Effector memory CD4-positive, alpha-beta T cell (primary cell): ENCODE measurements at regions not wholly inside any gene's neighbourhood (a gene's known extent, or its start where the extent isn't known, plus 50 kb on each side); places are given as distances from the start of the nearest gene placed in this dataset.

Source experiments
- DNase-seq, 3 donors: peaks; one replicate each; pipeline ENCODE4 v3.0.0-alpha.2; 2020
- H3K27ac ChIP-seq: 2 replicates; pipeline ENCODE4 v1.7.0; 2013; ENCODE audit warnings: mild to moderate bottlenecking, low read length, moderate library complexity; ENCODE audit not compliant: insufficient read depth, poor library complexity, severe bottlenecking
- H3K27me3 ChIP-seq: replicated peaks from 2 replicates; pipeline ENCODE4 v1.7.0; 2013; ENCODE audit warnings: mild to moderate bottlenecking, low read length; ENCODE audit not compliant: insufficient read depth, control insufficient read depth, poor library complexity, severe bottlenecking
- H3K36me3 ChIP-seq: 2 replicates; pipeline ENCODE4 v1.7.0; 2013; ENCODE audit warnings: mild to moderate bottlenecking, low read length, moderate library complexity; ENCODE audit not compliant: control insufficient read depth, insufficient read depth
- H3K4me1 ChIP-seq: 2 replicates; pipeline ENCODE4 v1.7.0; 2013; ENCODE audit warnings: low read length, mild to moderate bottlenecking; ENCODE audit not compliant: control insufficient read depth, insufficient read depth, poor library complexity, severe bottlenecking
- H3K4me3 ChIP-seq: 2 replicates; pipeline ENCODE4 v1.7.0; 2013; ENCODE audit warnings: low read length, low read depth, mild to moderate bottlenecking; ENCODE audit not compliant: insufficient read depth, poor library complexity, severe bottlenecking
- H3K9me3 ChIP-seq: 2 replicates; pipeline ENCODE4 v1.7.0; 2013; ENCODE audit warnings: mild to moderate bottlenecking, low read length, moderate library complexity; ENCODE audit not compliant: control insufficient read depth

- no peak overlapping the region for H3K4me3 ChIP-seq
- no peak overlapping the region for H3K27ac ChIP-seq
- no peaks in the 10 kb centered on the region for H3K27me3 ChIP-seq
- no peak for DNase-seq
- no peaks in the 10 kb centered on the region for H3K36me3 ChIP-seq
- H3K4me1 ChIP-seq = no peaks in the 10 kb centered on the region
- H3K9me3 ChIP-seq = no peaks in the 10 kb centered on the region
These were observed 566.0 kb upstream of the ARGLU1 start for GRCh38 chr13:107133950-107134349.

- H3K9me3 ChIP-seq = no peaks in the 10 kb centered on the region
- no peaks in the 10 kb centered on the region for H3K27me3 ChIP-seq
- no peaks in the 10 kb centered on the region for H3K4me1 ChIP-seq
- no peak for DNase-seq
- no peak overlapping the region for H3K27ac ChIP-seq
- H3K4me3 ChIP-seq = no peak overlapping the region
- H3K36me3 ChIP-seq = no peaks in the 10 kb centered on the region
These were observed 562.6 kb upstream of the ARGLU1 start for GRCh38 chr13:107130566-107130965.

GRCh38 chr13:107124730-107125129 lies 556.8 kb upstream of the ARGLU1 start:
- DNase-seq = no peak
- Histone ChIP-seq H3K9me3 (no peaks in the 10 kb centered on the region), H3K36me3 (no peaks in the 10 kb centered on the region), H3K4me1 (no peaks in the 10 kb centered on the region), H3K27ac (no peak overlapping the region), H3K27me3 (no peaks in the 10 kb centered on the region), H3K4me3 (no peak overlapping the region)

GRCh38 chr13:107124129-107124718 lies 556.3 kb upstream of the ARGLU1 start:
- DNase-seq = no peak
- no peaks in the 10 kb centered on the region for H3K9me3 ChIP-seq
- H3K27me3 ChIP-seq = no peaks in the 10 kb centered on the region
- H3K36me3 ChIP-seq = no peaks in the 10 kb centered on the region
- no peak overlapping the region for H3K27ac ChIP-seq
- no peaks in the 10 kb centered on the region for H3K4me1 ChIP-seq
- no peak overlapping the region for H3K4me3 ChIP-seq

GRCh38 chr13:107121793-107122192 lies 553.9 kb upstream of the ARGLU1 start:
- H3K4me1 ChIP-seq = no peaks in the 10 kb centered on the region

GRCh38 chr13:107119989-107120881 lies 552.3 kb upstream of the ARGLU1 start:
- DNase-seq = no peak
- H3K4me1 ChIP-seq = no peaks in the 10 kb centered on the region
- no peaks in the 10 kb centered on the region for H3K27me3 ChIP-seq
- H3K36me3 ChIP-seq = no peaks in the 10 kb centered on the region
- no peaks in the 10 kb centered on the region for H3K9me3 ChIP-seq
- H3K27ac ChIP-seq = no peak overlapping the region
- no peak overlapping the region for H3K4me3 ChIP-seq

More at GRCh38 chr13:107121793-107122192, 553.9 kb upstream of the ARGLU1 start:
- Histone ChIP-seq H3K9me3 (no peaks in the 10 kb centered on the region), H3K27me3 (no peaks in the 10 kb centered on the region), H3K36me3 (no peaks in the 10 kb centered on the region), H3K27ac (no peak overlapping the region), H3K4me3 (no peak overlapping the region)
- DNase-seq = no peak

- no peak for DNase-seq
- no peaks in the 10 kb centered on the region for H3K36me3 ChIP-seq
These were observed 550.6 kb upstream of the ARGLU1 start for GRCh38 chr13:107118506-107118905.

GRCh38 chr13:107117327-107118012 lies 549.5 kb upstream of the ARGLU1 start:
- Histone ChIP-seq H3K4me1 (no peaks in the 10 kb centered on the region), H3K27me3 (no peaks in the 10 kb centered on the region), H3K4me3 (no peak overlapping the region), H3K36me3 (no peaks in the 10 kb centered on the region), H3K27ac (no peak overlapping the region), H3K9me3 (no peaks in the 10 kb centered on the region)
- no peak for DNase-seq

More at GRCh38 chr13:107118506-107118905, 550.6 kb upstream of the ARGLU1 start:
- no peaks in the 10 kb centered on the region for H3K27me3 ChIP-seq
- no peak overlapping the region for H3K4me3 ChIP-seq
- no peaks in the 10 kb centered on the region for H3K9me3 ChIP-seq
- no peak overlapping the region for H3K27ac ChIP-seq
- no peaks in the 10 kb centered on the region for H3K4me1 ChIP-seq

- Histone ChIP-seq H3K27ac (no peak overlapping the region), H3K36me3 (no peaks in the 10 kb centered on the region), H3K4me3 (no peak overlapping the region), H3K4me1 (no peaks in the 10 kb centered on the region), H3K27me3 (no peaks in the 10 kb centered on the region), H3K9me3 (no peaks in the 10 kb centered on the region)
- no peak for DNase-seq
These were observed 545.5 kb upstream of the ARGLU1 start for GRCh38 chr13:107113387-107113786.

- no peak overlapping the region for H3K27ac ChIP-seq
- H3K36me3 ChIP-seq = no peaks in the 10 kb centered on the region
These were observed 543.3 kb upstream of the ARGLU1 start for GRCh38 chr13:107111248-107111647.

More at GRCh38 chr13:107111248-107111647, 543.3 kb upstream of the ARGLU1 start:
- H3K4me1 ChIP-seq = no peaks in the 10 kb centered on the region
- no peak for DNase-seq
- no peaks in the 10 kb centered on the region for H3K9me3 ChIP-seq
- no peak overlapping the region for H3K4me3 ChIP-seq
- no peaks in the 10 kb centered on the region for H3K27me3 ChIP-seq
